Endothelial cell of umbilical vein (primary cell): ENCODE measurements at regions not wholly inside any gene's neighbourhood (a gene's known extent, or its start where the extent isn't known, plus 50 kb on each side); places are given as distances from the start of the nearest gene placed in this dataset.

Experiments
- BruUV-seq: library from RNA; stranded (reverse); fragments of 400-500 nt; replicated peaks from 2 replicates; lab custom pipeline; 2021; lab: Mats Ljungman, UMichigan
- CTCF ChIA-PET: fragments of 300-600, 350-600 bp; sonication (Branson Sonifier 250); formaldehyde crosslinking; loops from one replicate; lab custom pipeline; 2021; ENCODE audit warnings: antibody characterized with exemption, inconsistent platforms; lab: Charles Lee
- POLR2A ChIA-PET: fragments of 300-600, 350-600 bp; sonication (Branson Sonifier 250); formaldehyde crosslinking; loops from one replicate; lab custom pipeline; 2021; ENCODE audit warnings: antibody characterized with exemption, inconsistent platforms; lab: Charles Lee
- DNase-seq: peaks from one replicate; pipeline ENCODE4 v3.0.0-alpha.2; 2011; ENCODE audit warnings: low read depth, low spot score
- FAIRE-seq: peaks from 2 replicates; lab custom pipeline; 2011; peaks lifted over from hg19 to GRCh38; lab: Jason Lieb, UNC
- H2AFZ ChIP-seq: 2 replicates; pipeline ENCODE4 v1.6.0; 2012; ENCODE audit warnings: low read depth, low read length, control low read depth, inconsistent platforms
- H3K27ac ChIP-seq: 2 replicates; pipeline ENCODE4 v1.5.1; 2011; ENCODE audit warnings: low read depth, mild to moderate bottlenecking, control low read depth, low read length, moderate library complexity; ENCODE audit not compliant: insufficient read depth
- H3K27me3 ChIP-seq, 2 experiments: 2 replicates each; pipeline versions ENCODE4 v1.6.0 to v1.6.1; 2011; ENCODE audit warnings: low read length in 2 of 2, mixed read lengths in 1 of 2; ENCODE audit not compliant: control insufficient read depth in 2 of 2, insufficient read depth in 2 of 2
- H3K36me3 ChIP-seq, 2 experiments: 2 replicates in 1 of 2; 3 replicates in 1 of 2; pipeline ENCODE4 v1.5.1; 2011; ENCODE audit warnings: low read length in 2 of 2, mild to moderate bottlenecking in 1 of 2, moderate library complexity in 1 of 2; ENCODE audit not compliant: control insufficient read depth in 2 of 2, insufficient read depth in 2 of 2; ENCODE audit errors: extremely low read depth in 1 of 2
- H3K4me1 ChIP-seq: 3 replicates; pipeline ENCODE4 v1.5.1; 2011; ENCODE audit warnings: mild to moderate bottlenecking, low read length; ENCODE audit not compliant: control insufficient read depth, insufficient read depth; ENCODE audit errors: extremely low read depth
- H3K4me2 ChIP-seq: 2 replicates; pipeline ENCODE4 v1.6.1; 2011; ENCODE audit warnings: low read length, control low read depth, mixed read lengths; ENCODE audit not compliant: insufficient read depth
- H3K4me3 ChIP-seq, 3 experiments: fragments of 200-600 bp in 1 of 3; sonication (generic), shearing (Covaris generic) in 1 of 3; replicated peaks in 1 of 3; 2 replicates each; pipeline ENCODE4 v1.5.1; 2011 to 2016; ENCODE audit warnings: control low read depth in 3 of 3, low read length in 3 of 3, mild to moderate bottlenecking in 2 of 3, inconsistent platforms in 1 of 3, low read depth in 1 of 3, moderate library complexity in 1 of 3; ENCODE audit not compliant: insufficient read depth in 1 of 3
- H3K79me2 ChIP-seq: 2 replicates; pipeline ENCODE4 v1.6.0; 2012; ENCODE audit warnings: low read length, inconsistent platforms; ENCODE audit not compliant: control insufficient read depth, insufficient read depth
- H3K9ac ChIP-seq: replicated peaks from 2 replicates; pipeline ENCODE3; 2011; ENCODE audit warnings: low read length, control low read depth; ENCODE audit not compliant: insufficient read depth; ENCODE audit errors: extremely low read depth
- H3K9me1 ChIP-seq: replicated peaks from 3 replicates; pipeline ENCODE4 v1.6.0; 2011; ENCODE audit warnings: mild to moderate bottlenecking, low read length; ENCODE audit not compliant: control insufficient read depth, insufficient read depth; ENCODE audit errors: extremely low read depth
- H3K9me3 ChIP-seq: replicated peaks from 2 replicates; pipeline ENCODE4 v1.5.1; 2012; ENCODE audit warnings: low read length, inconsistent platforms; ENCODE audit not compliant: control insufficient read depth, insufficient read depth
- H4K20me1 ChIP-seq: replicated peaks from 2 replicates; pipeline ENCODE3; 2011; ENCODE audit warnings: mild to moderate bottlenecking, low read length; ENCODE audit not compliant: control insufficient read depth, insufficient read depth; ENCODE audit errors: extremely low read depth
- EZH2 ChIP-seq: IDR thresholded peaks from 2 replicates; pipeline ENCODE4 v1.6.1; 2012; ENCODE audit warnings: borderline replicate concordance, low read depth, mild to moderate bottlenecking, moderate library complexity, low read length, inconsistent platforms; ENCODE audit not compliant: severe bottlenecking
- FOS ChIP-seq: IDR thresholded peaks from 2 replicates; pipeline ENCODE4 v1.6.1; 2011; ENCODE audit warnings: mild to moderate bottlenecking, low read length, moderate library complexity, borderline replicate concordance; ENCODE audit not compliant: insufficient read depth
- GATA2 ChIP-seq: IDR thresholded peaks from 2 replicates; pipeline ENCODE4 v1.7.0; 2011; ENCODE audit warnings: low read depth, mild to moderate bottlenecking, moderate library complexity, mixed read lengths, low read length; ENCODE audit not compliant: insufficient read length, insufficient read depth
- JUN ChIP-seq: IDR thresholded peaks from 2 replicates; pipeline ENCODE4 v1.6.1; 2011; ENCODE audit warnings: borderline replicate concordance, low read depth; ENCODE audit not compliant: insufficient read length, insufficient read depth
- MAX ChIP-seq: IDR thresholded peaks from 2 replicates; pipeline ENCODE4 v1.6.1; 2011; ENCODE audit not compliant: insufficient read depth, insufficient read length
- MYC ChIP-seq: IDR thresholded peaks from one replicate; pipeline ENCODE4 v1.6.1; 2011; ENCODE audit warnings: mild to moderate bottlenecking, low read depth, low read length
- POLR2A ChIP-seq: IDR thresholded peaks from 2 replicates; pipeline ENCODE4 v1.6.1; 2012; ENCODE audit warnings: low read depth, mild to moderate bottlenecking, control low read depth, low read length
- POLR2AphosphoS5 ChIP-seq: IDR thresholded peaks from 2 replicates; pipeline ENCODE4 v1.6.1; 2012; ENCODE audit warnings: low read depth, mild to moderate bottlenecking, control low read depth, low read length, moderate library complexity; ENCODE audit not compliant: insufficient read depth
- dilution Hi-C: fragments of 300-500 bp; cut with MboI; formaldehyde crosslinking; loops from one replicate; pipeline ENCODE4 v1.15.0; 2019; ENCODE audit warnings: low sequenced_read_pairs; ENCODE audit not compliant: extremely low pct_ligation_motif_present
- intact Hi-C: fragments of 100-400 bp; cut with micrococcal nuclease; formaldehyde crosslinking; loops from one replicate; pipeline ENCODE4 v1.10.0; 2022
- TF ChIP-seq, protein P1 (sequence below), 2 donors: IDR thresholded peaks; 1 replicate in 1 of 2; 2 replicates in 1 of 2; pipeline ENCODE4 v1.5.1; 2011; ENCODE audit warnings: low read length in 2 of 2, mild to moderate bottlenecking in 2 of 2, moderate library complexity in 2 of 2, control low read depth in 1 of 2, inconsistent platforms in 1 of 2, low read depth in 1 of 2; ENCODE audit not compliant: insufficient read depth in 1 of 2; ENCODE audit errors: extremely low read depth in 1 of 2

- dilution Hi-C loops (no loop called here), intact Hi-C loops (no loop called here)
- FAIRE-seq (no peak), DNase-seq (no peak)
- ChIA-PET POLR2A (no interaction called here), CTCF (no interaction called here)
- Histone ChIP-seq H3K4me1 (no peaks in the 10 kb centered on the region), H3K4me3 (no peak overlapping the region), H3K4me2 (no peak overlapping the region), H3K27ac (no peak overlapping the region), H2AFZ (no peak overlapping the region), H3K9me1 (no peaks in the 10 kb centered on the region), H4K20me1 (no peaks in the 10 kb centered on the region), H3K27me3 (no peaks in the 10 kb centered on the region), H3K36me3 (no peaks in the 10 kb centered on the region), H3K9ac (no peak overlapping the region), H3K9me3 (no peaks in the 10 kb centered on the region), H3K79me2 (no peaks in the 10 kb centered on the region)
- TF ChIP-seq JUN = no peak
- TF ChIP-seq POLR2A = no peak
- TF ChIP-seq GATA2 = no peak
- TF ChIP-seq, protein P1, sequence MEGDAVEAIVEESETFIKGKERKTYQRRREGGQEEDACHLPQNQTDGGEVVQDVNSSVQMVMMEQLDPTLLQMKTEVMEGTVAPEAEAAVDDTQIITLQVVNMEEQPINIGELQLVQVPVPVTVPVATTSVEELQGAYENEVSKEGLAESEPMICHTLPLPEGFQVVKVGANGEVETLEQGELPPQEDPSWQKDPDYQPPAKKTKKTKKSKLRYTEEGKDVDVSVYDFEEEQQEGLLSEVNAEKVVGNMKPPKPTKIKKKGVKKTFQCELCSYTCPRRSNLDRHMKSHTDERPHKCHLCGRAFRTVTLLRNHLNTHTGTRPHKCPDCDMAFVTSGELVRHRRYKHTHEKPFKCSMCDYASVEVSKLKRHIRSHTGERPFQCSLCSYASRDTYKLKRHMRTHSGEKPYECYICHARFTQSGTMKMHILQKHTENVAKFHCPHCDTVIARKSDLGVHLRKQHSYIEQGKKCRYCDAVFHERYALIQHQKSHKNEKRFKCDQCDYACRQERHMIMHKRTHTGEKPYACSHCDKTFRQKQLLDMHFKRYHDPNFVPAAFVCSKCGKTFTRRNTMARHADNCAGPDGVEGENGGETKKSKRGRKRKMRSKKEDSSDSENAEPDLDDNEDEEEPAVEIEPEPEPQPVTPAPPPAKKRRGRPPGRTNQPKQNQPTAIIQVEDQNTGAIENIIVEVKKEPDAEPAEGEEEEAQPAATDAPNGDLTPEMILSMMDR (IDR thresholded peaks at IDR 0.05; ENCODE audit: extremely low read depth in 1 of 2, insufficient read depth in 1 of 2, low read depth in 1 of 2, low read length in 2 of 2) = no peak
- TF ChIP-seq EZH2 = no peak
- TF ChIP-seq POLR2AphosphoS5 = no peak
- TF ChIP-seq FOS = no peak
- TF ChIP-seq MYC = no peak
- no peak for TF ChIP-seq MAX
- BruUV-seq = no TSS peak
These were observed 497.2 kb downstream of the IGSF11 start for GRCh38 chr3:118537454-118537853.
